CD4-positive, alpha-beta T cell treated with Interleukin-4 for 4 hours (primary cell): ENCODE measurements at regions not wholly inside any gene's neighbourhood (a gene's known extent, or its start where the extent isn't known, plus 50 kb on each side); places are given as distances from the start of the nearest gene placed in this dataset.
"Not testable (repeated sequence)": the region's sequence is repeated elsewhere in the genome, so short reads cannot be mapped to it uniquely, and the experiment has no call there.

ENCODE experiments used
- DNase-seq: peaks from one replicate; pipeline ENCODE4 v3.0.0-alpha.2; 2020

- no peak for DNase-seq
These were observed 477.6 kb upstream of the LRRC7 start for GRCh38 chr1:69090170-69090569.

GRCh38 chr1:69090752-69091151, 477.0 kb upstream of the LRRC7 start:
- no peak for DNase-seq

GRCh38 chr1:69102058-69102457, 465.7 kb upstream of the LRRC7 start:
- not testable (repeated sequence) for DNase-seq

GRCh38 chr1:69103213-69103612, 464.5 kb upstream of the LRRC7 start:
- no peak for DNase-seq

GRCh38 chr1:69103705-69104385, 463.9 kb upstream of the LRRC7 start:
- DNase-seq, result no peak

GRCh38 chr1:69104894-69105293, 462.8 kb upstream of the LRRC7 start:
- DNase-seq, result no peak

GRCh38 chr1:69109277-69109676, 458.4 kb upstream of the LRRC7 start:
- DNase-seq, result no peak

- DNase-seq, result no peak
These were observed 456.9 kb upstream of the LRRC7 start for GRCh38 chr1:69110851-69111250.

GRCh38 chr1:69120126-69120741, 447.5 kb upstream of the LRRC7 start:
- DNase-seq, result not testable (repeated sequence)

GRCh38 chr1:69120817-69121216, 446.9 kb upstream of the LRRC7 start:
- no peak for DNase-seq

GRCh38 chr1:69121723-69122122, 446.0 kb upstream of the LRRC7 start:
- DNase-seq, result no peak

GRCh38 chr1:69122373-69122772, 445.3 kb upstream of the LRRC7 start:
- DNase-seq, result no peak

- DNase-seq, result no peak
These were observed 444.2 kb upstream of the LRRC7 start for GRCh38 chr1:69123486-69123885.

GRCh38 chr1:69126796-69127195, 440.9 kb upstream of the LRRC7 start:
- DNase-seq, result no peak

GRCh38 chr1:69128204-69128603, 439.5 kb upstream of the LRRC7 start:
- DNase-seq, result no peak

GRCh38 chr1:69129538-69129937, 438.2 kb upstream of the LRRC7 start:
- DNase-seq, result no peak

GRCh38 chr1:69138172-69138571, 429.6 kb upstream of the LRRC7 start:
- DNase-seq, result no peak

GRCh38 chr1:69139007-69139406, 428.7 kb upstream of the LRRC7 start:
- DNase-seq, result no peak

GRCh38 chr1:69146303-69146702, 421.4 kb upstream of the LRRC7 start:
- DNase-seq, result no peak

- DNase-seq, result no peak
These were observed 419.0 kb upstream of the LRRC7 start for GRCh38 chr1:69148731-69149130.

GRCh38 chr1:69157046-69157756, 410.5 kb upstream of the LRRC7 start:
- DNase-seq, result no peak

GRCh38 chr1:69163241-69163640, 404.5 kb upstream of the LRRC7 start:
- no peak for DNase-seq

GRCh38 chr1:69163779-69164178, 403.9 kb upstream of the LRRC7 start:
- no peak for DNase-seq

GRCh38 chr1:69167876-69168275, 399.8 kb upstream of the LRRC7 start:
- DNase-seq, result no peak
